AG09309 (cell line): ENCODE measurements at regions not wholly inside any gene's neighbourhood (a gene's known extent, or its start where the extent isn't known, plus 50 kb on each side); places are given as distances from the start of the nearest gene placed in this dataset.
"Not testable (repeated sequence)": the region's sequence is repeated elsewhere in the genome, so short reads cannot be mapped to it uniquely, and the experiment has no call there.

ENCODE experiments used
- DNase-seq: peaks from one replicate; pipeline ENCODE4 v3.0.0-alpha.2; 2010; ENCODE audit warnings: low read depth
- H3K4me3 ChIP-seq: 2 replicates; pipeline ENCODE4 v1.5.1; 2011; ENCODE audit warnings: mild to moderate bottlenecking, low read depth, low read length, moderate library complexity; ENCODE audit not compliant: control insufficient read depth
- CTCF ChIP-seq: IDR thresholded peaks from 2 replicates; pipeline ENCODE4 v1.5.1; 2011; ENCODE audit warnings: mild to moderate bottlenecking, low read depth, low read length, inconsistent platforms; ENCODE audit not compliant: insufficient read depth, control insufficient read depth; ENCODE audit errors: missing control alignments

GRCh38 chr2:182608181-182608845, 107.7 kb upstream of the DNAJC10 start:
- no peak for DNase-seq
- TF ChIP-seq CTCF: no peak

DNA sequence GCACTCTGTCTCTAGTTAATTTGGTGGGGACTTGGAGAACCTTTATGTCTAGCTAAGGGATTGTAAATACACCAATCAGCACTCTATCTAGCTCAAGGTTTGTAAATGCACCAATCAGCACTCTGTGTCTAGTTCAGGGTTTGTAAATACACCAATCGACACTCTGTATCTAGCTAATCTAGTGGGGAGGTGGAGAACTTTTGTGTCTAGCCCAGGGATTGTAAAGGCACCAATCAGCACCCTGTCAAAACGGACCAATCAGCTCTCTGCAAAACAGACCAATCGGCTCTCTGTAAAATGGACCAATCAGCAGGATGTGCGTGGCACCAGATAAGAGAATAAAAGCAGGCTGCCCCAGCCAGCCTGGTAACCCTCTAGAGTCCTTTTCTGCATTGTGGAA, 107.1 kb upstream of the DNAJC10 start:
- DNase-seq, H3K4me3 ChIP-seq: not testable (repeated sequence)

More at GRCh38 chr2:182608181-182608845, 107.7 kb upstream of the DNAJC10 start:
- H3K4me3 ChIP-seq: no peak overlapping the region

- no peak overlapping the region for H3K4me3 ChIP-seq
- no peak for DNase-seq
- no peak for TF ChIP-seq CTCF
Observed at GRCh38 chr2:182610231-182610630, 105.8 kb upstream of the DNAJC10 start.

- no peak for DNase-seq
- TF ChIP-seq CTCF: no peak
- no peak overlapping the region for H3K4me3 ChIP-seq
Observed at GRCh38 chr2:182611009-182611408, 105.0 kb upstream of the DNAJC10 start.

GRCh38 chr2:182615036-182615435, 101.0 kb upstream of the DNAJC10 start:
- no peak overlapping the region for H3K4me3 ChIP-seq
- TF ChIP-seq CTCF: no peak
- no peak for DNase-seq

DNA sequence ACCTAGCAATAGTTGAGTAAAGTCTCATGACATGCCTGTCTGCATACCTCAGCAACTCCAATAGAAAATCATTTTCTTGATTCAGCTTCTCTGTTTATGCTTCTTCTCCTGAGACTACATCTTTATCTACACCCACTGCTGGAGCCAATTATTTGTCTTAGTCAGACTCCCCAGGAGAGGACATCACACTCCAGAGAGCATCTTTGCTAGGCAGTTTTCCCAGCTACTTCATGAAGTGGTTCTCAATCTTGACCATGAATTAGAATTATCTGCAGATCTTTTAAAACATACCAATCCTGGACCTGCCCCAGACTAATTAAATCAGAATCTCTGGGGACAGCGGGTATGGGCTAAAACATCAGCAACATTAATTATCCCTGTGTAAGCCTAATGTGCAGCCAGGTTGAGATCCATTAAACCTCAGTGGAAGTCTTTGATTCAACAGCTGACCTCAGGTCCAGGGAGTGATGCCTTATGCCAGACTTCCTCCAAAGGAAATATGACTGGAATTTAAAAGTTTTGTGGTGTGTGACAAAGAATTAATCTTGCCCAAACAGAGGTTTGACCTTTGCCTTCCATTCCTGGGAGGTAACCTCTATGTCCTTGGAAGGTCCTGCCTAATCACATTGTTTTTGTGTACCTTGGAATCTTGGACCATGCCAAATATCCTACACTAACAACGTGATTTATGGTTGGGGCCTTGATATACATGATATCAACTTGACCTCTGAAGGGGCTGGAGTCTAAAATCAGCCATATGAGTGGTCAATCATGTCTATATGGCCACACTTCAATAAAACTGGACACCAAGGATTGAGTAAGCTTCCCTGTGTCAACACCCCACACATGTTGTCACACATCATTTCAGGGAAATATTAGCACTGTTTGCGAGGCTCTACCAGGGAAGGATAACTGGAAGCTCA, 99.3 kb upstream of the DNAJC10 start:
- DNase-seq: peak; percentile 97
- H3K4me3 ChIP-seq: no peak overlapping the region
- no peak for TF ChIP-seq CTCF

- no peak for DNase-seq
- TF ChIP-seq CTCF: no peak
- no peak overlapping the region for H3K4me3 ChIP-seq
Observed at GRCh38 chr2:182618672-182619079, 97.4 kb upstream of the DNAJC10 start.
